K562 (cell line): ENCODE measurements at regions not wholly inside any gene's neighbourhood (a gene's known extent, or its start where the extent isn't known, plus 50 kb on each side); places are given as distances from the start of the nearest gene placed in this dataset.

Experiments used
- BRD4 ChIP-seq: fragments of 200-600 bp; sonication (generic); IDR thresholded peaks from 2 replicates; pipeline ENCODE4 v1.6.1; 2017; ENCODE audit warnings: inconsistent platforms
- CTCF ChIP-seq, 3 experiments: IDR thresholded peaks in 2 of 3; conservative IDR thresholded peaks in 1 of 3; 2 replicates each; pipeline ENCODE4 v1.5.1; 2011 to 2012; ENCODE audit warnings: low read length in 3 of 3, mild to moderate bottlenecking in 3 of 3, control low read depth in 2 of 3, improper control_type of control experiment in 1 of 3, inconsistent platforms in 1 of 3, low read depth in 1 of 3, mixed read lengths in 1 of 3, moderate library complexity in 1 of 3; ENCODE audit not compliant: insufficient read depth in 2 of 3
- EP300 ChIP-seq: IDR thresholded peaks from 2 replicates; pipeline ENCODE4 v1.6.1; 2012; ENCODE audit warnings: low read length, improper control_type of control experiment
- FOXM1 ChIP-seq, 2 experiments: fragments of 450-650 bp in 1 of 2; sonication (generic) in 1 of 2; formaldehyde crosslinking in 1 of 2; IDR thresholded peaks; 2 replicates each; pipeline versions ENCODE4 v1.6.1 to v1.9.0; 2017 to 2022; ENCODE audit warnings: low read depth in 2 of 2, mild to moderate bottlenecking in 2 of 2, missing genetic modification reagents in 1 of 2, moderate library complexity in 1 of 2
- HNRNPLL ChIP-seq: fragments of 200-400 bp; formaldehyde crosslinking; IDR thresholded peaks from 2 replicates; pipeline ENCODE4 v1.6.1; 2017; ENCODE audit warnings: low read length, low read depth, mild to moderate bottlenecking; ENCODE audit not compliant: poor library complexity, severe bottlenecking
- L3MBTL2 ChIP-seq: fragments of 450-650 bp; IDR thresholded peaks from 2 replicates; pipeline ENCODE4 v1.6.1; 2016; ENCODE audit warnings: mild to moderate bottlenecking, moderate library complexity
- PHF20 ChIP-seq: fragments of 450-650 bp; IDR thresholded peaks from 2 replicates; pipeline ENCODE4 v1.6.1; 2018; ENCODE audit not compliant: partially characterized antibody
- RUNX1 ChIP-seq: sonication (generic); IDR thresholded peaks from 2 replicates; pipeline ENCODE4 v1.6.1; 2016; ENCODE audit warnings: antibody characterized with exemption, low read depth
- SRSF9 ChIP-seq: fragments of 200-400 bp; formaldehyde crosslinking; IDR thresholded peaks from 2 replicates; pipeline ENCODE4 v1.6.1; 2017; ENCODE audit warnings: low read depth, low read length, borderline replicate concordance
- ZBTB33 ChIP-seq: sonication (generic); formaldehyde crosslinking; IDR thresholded peaks from 2 replicates; pipeline ENCODE4 v1.8.1; 2023; ENCODE audit warnings: mild to moderate bottlenecking, missing genetic modification reagents
- ZFX ChIP-seq: sonication (generic); formaldehyde crosslinking; IDR thresholded peaks from 2 replicates; pipeline ENCODE4 v1.8.0; 2022; ENCODE audit warnings: mild to moderate bottlenecking, missing genetic modification reagents, moderate library complexity
- ZNF184 ChIP-seq: sonication (generic); formaldehyde crosslinking; IDR thresholded peaks from 2 replicates; pipeline ENCODE4 v1.5.0; 2020; ENCODE audit warnings: missing genetic modification reagents
- ZNF695 ChIP-seq: fragments of 450-650 bp; formaldehyde crosslinking; IDR thresholded peaks from 2 replicates; pipeline ENCODE4 v1.4.0; 2020; ENCODE audit warnings: mild to moderate bottlenecking, moderate library complexity

DNA sequence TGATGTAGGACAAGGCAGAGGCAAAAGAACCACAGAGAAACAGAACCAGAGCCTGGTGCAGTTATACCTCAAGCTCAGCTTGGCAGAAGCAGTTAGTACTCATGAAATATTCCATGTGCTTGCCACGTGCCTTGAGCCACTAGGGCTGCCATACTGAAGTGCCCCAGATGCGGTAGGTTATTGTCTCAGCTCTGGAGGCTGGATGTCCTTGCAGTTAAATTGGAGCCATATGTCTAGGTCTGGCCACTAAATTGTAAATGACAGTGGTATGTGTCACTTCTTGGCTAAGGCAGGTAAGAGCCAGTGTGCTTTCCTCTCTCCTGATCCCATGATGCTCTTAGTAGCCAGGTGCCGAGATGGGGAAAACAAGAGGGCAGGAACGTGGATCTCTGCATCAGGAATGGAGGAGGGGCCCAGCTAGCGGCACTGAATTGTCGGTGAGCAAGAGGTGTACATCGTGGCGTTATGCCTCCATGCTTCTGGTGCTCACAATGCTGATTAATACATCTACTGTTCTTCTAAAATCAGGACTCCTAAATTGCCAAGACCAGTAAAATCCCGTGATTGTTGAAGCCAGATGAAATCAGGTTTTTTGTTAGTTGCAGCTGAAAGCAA, 73.5 kb downstream of the PSMG1 start:
- TF ChIP-seq ZFX = no peak
- no peak for TF ChIP-seq ZNF184
- TF ChIP-seq FOXM1 (IDR thresholded peaks at IDR 0.05; ENCODE audit: low read depth) = no peak
- TF ChIP-seq FOXM1 (CRISPR knock-in tag; IDR thresholded peaks at IDR 0.05; ENCODE audit: low read depth) = no peak
- TF ChIP-seq CTCF (IDR thresholded peaks at IDR 0.05 in 2 of 3, conservative IDR thresholded peaks at IDR 0.05 in 1 of 3; ENCODE audit: insufficient read depth in 2 of 3, low read depth in 1 of 3, low read length in 3 of 3) = no peak
- no peak for TF ChIP-seq BRD4
- TF ChIP-seq SRSF9 = no peak
- no peak for TF ChIP-seq PHF20
- no peak for TF ChIP-seq ZNF695 (CRISPR knock-in tag)
- TF ChIP-seq ZBTB33 (CRISPR knock-in tag) = no peak
- no peak for TF ChIP-seq RUNX1
- TF ChIP-seq EP300 = no peak
- no peak for TF ChIP-seq HNRNPLL
- no peak for TF ChIP-seq L3MBTL2
